RWPE1 (cell line): ENCODE measurements at regions not wholly inside any gene's neighbourhood (a gene's known extent, or its start where the extent isn't known, plus 50 kb on each side); places are given as distances from the start of the nearest gene placed in this dataset.

Experiments
- CTCF ChIA-PET: fragments of 350-600 bp; sonication (Branson Sonifier 250); formaldehyde crosslinking; extraction: SDS; loops from one replicate; lab custom pipeline; 2021; lab: Yijun Ruan, JAX
- POLR2A ChIA-PET: fragments of 400-600 bp; formaldehyde crosslinking; extraction: SDS; loops from one replicate; lab custom pipeline; 2020; ENCODE audit warnings: antibody characterized with exemption; ENCODE audit not compliant: low non-redundant PET; lab: Yijun Ruan, JAX
- DNase-seq: peaks from one replicate; pipeline ENCODE4 v3.0.0; 2012; ENCODE audit warnings: low spot score
- H3K27ac ChIP-seq: fragments of 450-650 bp; 2 replicates; pipeline ENCODE4 v1.5.1; 2017
- TF ChIP-seq, protein P1 (sequence below): fragments of 450-650 bp; conservative IDR thresholded peaks from 2 replicates; pipeline ENCODE4 v1.5.1; 2017; ENCODE audit warnings: low read depth, mild to moderate bottlenecking

- TF ChIP-seq, protein P1, sequence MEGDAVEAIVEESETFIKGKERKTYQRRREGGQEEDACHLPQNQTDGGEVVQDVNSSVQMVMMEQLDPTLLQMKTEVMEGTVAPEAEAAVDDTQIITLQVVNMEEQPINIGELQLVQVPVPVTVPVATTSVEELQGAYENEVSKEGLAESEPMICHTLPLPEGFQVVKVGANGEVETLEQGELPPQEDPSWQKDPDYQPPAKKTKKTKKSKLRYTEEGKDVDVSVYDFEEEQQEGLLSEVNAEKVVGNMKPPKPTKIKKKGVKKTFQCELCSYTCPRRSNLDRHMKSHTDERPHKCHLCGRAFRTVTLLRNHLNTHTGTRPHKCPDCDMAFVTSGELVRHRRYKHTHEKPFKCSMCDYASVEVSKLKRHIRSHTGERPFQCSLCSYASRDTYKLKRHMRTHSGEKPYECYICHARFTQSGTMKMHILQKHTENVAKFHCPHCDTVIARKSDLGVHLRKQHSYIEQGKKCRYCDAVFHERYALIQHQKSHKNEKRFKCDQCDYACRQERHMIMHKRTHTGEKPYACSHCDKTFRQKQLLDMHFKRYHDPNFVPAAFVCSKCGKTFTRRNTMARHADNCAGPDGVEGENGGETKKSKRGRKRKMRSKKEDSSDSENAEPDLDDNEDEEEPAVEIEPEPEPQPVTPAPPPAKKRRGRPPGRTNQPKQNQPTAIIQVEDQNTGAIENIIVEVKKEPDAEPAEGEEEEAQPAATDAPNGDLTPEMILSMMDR, result no peak
- CTCF ChIA-PET, result no interaction called here
- no peak overlapping the region for H3K27ac ChIP-seq
- no peak for DNase-seq
- POLR2A ChIA-PET, result no interaction called here
Measured at GRCh38 chr2:71896385-71897136, 251.1 kb downstream of the CYP26B1 start.

- H3K27ac ChIP-seq, result no peak overlapping the region
- TF ChIP-seq, protein P1, result no peak
- POLR2A ChIA-PET, result no interaction called here
- DNase-seq, result no peak
- CTCF ChIA-PET, result no interaction called here
Measured at GRCh38 chr2:71895320-71896161, 252.1 kb downstream of the CYP26B1 start.

- no peak overlapping the region for H3K27ac ChIP-seq
- CTCF ChIA-PET, result interaction anchor here (0.6 kb wide), 1 partner anchor 39 kb away, joined by 3 read pairs; no protein-coding TSS in a partner anchor
Measured at GRCh38 chr2:71894261-71894660, 253.4 kb downstream of the CYP26B1 start.

GRCh38 chr2:71893646-71894045, 254.0 kb downstream of the CYP26B1 start:
- POLR2A ChIA-PET, result no interaction called here
- no peak overlapping the region for H3K27ac ChIP-seq
- TF ChIP-seq, protein P1, result no peak
- CTCF ChIA-PET, result no interaction called here
- no peak for DNase-seq

More at GRCh38 chr2:71894261-71894660, 253.4 kb downstream of the CYP26B1 start:
- TF ChIP-seq, protein P1, result no peak
- POLR2A ChIA-PET, result no interaction called here
- DNase-seq, result no peak

DNA sequence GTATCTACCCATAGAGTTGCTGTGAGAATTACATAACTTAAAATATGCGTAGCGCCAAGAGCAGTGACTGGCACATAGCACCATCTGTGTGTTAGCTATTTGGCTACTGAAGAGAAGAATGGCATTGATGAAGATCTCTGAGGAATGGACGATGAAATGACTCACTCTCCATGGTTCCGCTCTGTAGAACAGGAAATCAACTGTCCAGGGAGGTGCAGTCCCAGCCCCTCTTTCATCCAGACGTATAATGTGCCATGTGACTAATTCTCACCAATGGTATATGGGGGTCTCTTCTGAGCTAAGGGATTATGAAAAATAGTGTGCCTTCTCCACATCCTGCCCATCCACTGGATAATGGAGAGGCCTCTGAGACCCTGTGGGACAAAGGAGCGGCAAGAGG, 254.8 kb downstream of the CYP26B1 start:
- POLR2A ChIA-PET, result no interaction called here
- CTCF ChIA-PET, result interaction anchor here (0.7 kb wide), 2 partner anchors 40 to 51 kb away, joined by 3 read pairs; no protein-coding TSS in a partner anchor
- DNase-seq, result no peak
- TF ChIP-seq, protein P1, result no peak
- H3K27ac ChIP-seq, result no peak overlapping the region

DNA sequence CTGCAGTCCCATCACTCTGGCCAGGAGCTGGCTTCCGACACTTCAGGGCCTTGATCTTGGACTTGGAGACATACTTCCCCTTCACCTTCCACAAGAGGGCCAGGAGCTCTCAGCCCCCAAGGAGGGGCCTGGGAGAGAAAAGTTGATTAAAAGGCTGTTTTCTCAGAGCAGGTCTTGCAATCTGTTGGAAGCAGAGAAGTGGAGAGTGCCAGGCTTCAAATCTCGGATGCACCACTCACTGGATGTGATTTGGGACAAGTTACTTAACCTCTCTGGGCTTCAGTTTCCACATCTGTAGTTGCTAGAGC, 255.3 kb downstream of the CYP26B1 start:
- no peak overlapping the region for H3K27ac ChIP-seq
- POLR2A ChIA-PET, result no interaction called here
- CTCF ChIA-PET, result interaction anchor here (0.7 kb wide), 1 partner anchor 52 kb away, joined by 3 read pairs; no protein-coding TSS in a partner anchor
- TF ChIP-seq, protein P1, result no peak
- DNase-seq, result no peak
